Caco-2 (cell line): ENCODE measurements at regions not wholly inside any gene's neighbourhood (a gene's known extent, or its start where the extent isn't known, plus 50 kb on each side); places are given as distances from the start of the nearest gene placed in this dataset.

Experiments
- BruUV-seq: library from RNA; stranded (reverse); fragments of 400-500 nt; replicated peaks from 2 replicates; lab custom pipeline; 2021; lab: Mats Ljungman, UMichigan
- CTCF ChIA-PET: fragments of 300-600 bp; sonication (Branson Sonifier 250); formaldehyde crosslinking; loops from one replicate; lab custom pipeline; 2022; ENCODE audit warnings: antibody characterized with exemption; lab: Charles Lee
- POLR2A ChIA-PET: fragments of 300-600 bp; sonication (Branson Sonifier 250); formaldehyde crosslinking; loops from one replicate; lab custom pipeline; 2022; ENCODE audit warnings: antibody characterized with exemption; lab: Charles Lee
- DNase-seq, 2 experiments: peaks; one replicate each; pipeline versions ENCODE4 v3.0.0 to v3.0.0-alpha.2; 2020 to 2022
- H3K27me3 ChIP-seq: replicated peaks from 2 replicates; pipeline ENCODE4 v1.6.0; 2011; ENCODE audit warnings: low read length; ENCODE audit not compliant: control insufficient read depth, insufficient read depth
- H3K36me3 ChIP-seq: 2 replicates; pipeline ENCODE4 v1.5.1; 2011; ENCODE audit warnings: low read length; ENCODE audit not compliant: control insufficient read depth, insufficient read depth
- H3K4me1 ChIP-seq: fragments of 250-450 bp; sonication (Bioruptor Pico); 2 replicates; pipeline ENCODE4 v1.5.1; 2020; ENCODE audit warnings: mild to moderate bottlenecking
- H3K4me3 ChIP-seq: 2 replicates; pipeline ENCODE4 v1.5.1; 2011; ENCODE audit warnings: low read depth, mild to moderate bottlenecking, control low read depth, low read length
- H3K9me3 ChIP-seq: fragments of 250-450 bp; sonication (Bioruptor Pico); 2 replicates; pipeline ENCODE4 v1.5.1; 2020; ENCODE audit warnings: mild to moderate bottlenecking, moderate library complexity
- H3K27ac Mint-ChIP-seq: one replicate; pipeline ENCODE4 v1.8.0; 2022; ENCODE audit warnings: mixed read lengths; ENCODE audit not compliant: unreplicated experiment
- H3K27me3 Mint-ChIP-seq: one replicate; pipeline ENCODE4 v1.8.0; 2022; ENCODE audit warnings: mixed read lengths; ENCODE audit not compliant: insufficient read depth, unreplicated experiment
- H3K36me3 Mint-ChIP-seq: one replicate; pipeline ENCODE4 v1.8.0; 2022; ENCODE audit warnings: mild to moderate bottlenecking, mixed read lengths; ENCODE audit not compliant: insufficient read depth, unreplicated experiment
- H3K4me1 Mint-ChIP-seq: one replicate; pipeline ENCODE4 v1.8.0; 2022; ENCODE audit warnings: low read depth, mixed read lengths; ENCODE audit not compliant: unreplicated experiment
- H3K4me3 Mint-ChIP-seq: one replicate; pipeline ENCODE4 v1.8.0; 2022; ENCODE audit warnings: mild to moderate bottlenecking, moderate library complexity, mixed read lengths; ENCODE audit not compliant: unreplicated experiment
- H3K9me3 Mint-ChIP-seq: one replicate; pipeline ENCODE4 v1.8.0; 2022; ENCODE audit warnings: mixed read lengths; ENCODE audit not compliant: unreplicated experiment
- intact Hi-C: fragments of 100-400 bp; cut with micrococcal nuclease; formaldehyde crosslinking; loops from one replicate; pipeline ENCODE4 v1.10.0; 2022; ENCODE audit not compliant: unreplicated experiment
- TF ChIP-seq, protein P1 (sequence below), 2 experiments: fragments of 200-600 bp in 1 of 2; IDR thresholded peaks; 1 replicate in 1 of 2; 2 replicates in 1 of 2; pipeline versions ENCODE4 v1.5.1 to v1.8.0; 2011 to 2022; ENCODE audit warnings: antibody characterized with exemption in 1 of 2, control low read depth in 1 of 2, inconsistent platforms in 1 of 2, low read depth in 1 of 2, low read length in 1 of 2, mild to moderate bottlenecking in 1 of 2, moderate library complexity in 1 of 2; ENCODE audit not compliant: insufficient read depth in 1 of 2, severe bottlenecking in 1 of 2, unreplicated experiment in 1 of 2

GRCh38 chr18:64639536-64639935, 490.6 kb upstream of the LINC00305 start:
- H3K9me3 ChIP-seq: no peaks in the 10 kb centered on the region
- Mint-ChIP-seq H3K4me1 (no peaks in the 10 kb centered on the region), H3K27me3 (peaks cover 2% of the 10 kb centered on the region), H3K36me3 (no peaks in the 10 kb centered on the region), H3K9me3 (no peaks in the 10 kb centered on the region), H3K27ac (no peak overlapping the region), H3K4me3 (no peak overlapping the region)
- no peak for DNase-seq
- no peaks in the 10 kb centered on the region for H3K27me3 ChIP-seq
- no TSS peak for BruUV-seq
- TF ChIP-seq, protein P1, sequence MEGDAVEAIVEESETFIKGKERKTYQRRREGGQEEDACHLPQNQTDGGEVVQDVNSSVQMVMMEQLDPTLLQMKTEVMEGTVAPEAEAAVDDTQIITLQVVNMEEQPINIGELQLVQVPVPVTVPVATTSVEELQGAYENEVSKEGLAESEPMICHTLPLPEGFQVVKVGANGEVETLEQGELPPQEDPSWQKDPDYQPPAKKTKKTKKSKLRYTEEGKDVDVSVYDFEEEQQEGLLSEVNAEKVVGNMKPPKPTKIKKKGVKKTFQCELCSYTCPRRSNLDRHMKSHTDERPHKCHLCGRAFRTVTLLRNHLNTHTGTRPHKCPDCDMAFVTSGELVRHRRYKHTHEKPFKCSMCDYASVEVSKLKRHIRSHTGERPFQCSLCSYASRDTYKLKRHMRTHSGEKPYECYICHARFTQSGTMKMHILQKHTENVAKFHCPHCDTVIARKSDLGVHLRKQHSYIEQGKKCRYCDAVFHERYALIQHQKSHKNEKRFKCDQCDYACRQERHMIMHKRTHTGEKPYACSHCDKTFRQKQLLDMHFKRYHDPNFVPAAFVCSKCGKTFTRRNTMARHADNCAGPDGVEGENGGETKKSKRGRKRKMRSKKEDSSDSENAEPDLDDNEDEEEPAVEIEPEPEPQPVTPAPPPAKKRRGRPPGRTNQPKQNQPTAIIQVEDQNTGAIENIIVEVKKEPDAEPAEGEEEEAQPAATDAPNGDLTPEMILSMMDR (IDR thresholded peaks at IDR 0.05; ENCODE audit: insufficient read depth in 1 of 2, low read depth in 1 of 2, low read length in 1 of 2, severe bottlenecking in 1 of 2, unreplicated experiment in 1 of 2): no peak
- intact Hi-C loops: no loop called here
- ChIA-PET CTCF (no interaction called here), POLR2A (no interaction called here)
- no peaks in the 10 kb centered on the region for H3K36me3 ChIP-seq
- H3K4me3 ChIP-seq: no peak overlapping the region
- H3K4me1 ChIP-seq: no peaks in the 10 kb centered on the region

DNA sequence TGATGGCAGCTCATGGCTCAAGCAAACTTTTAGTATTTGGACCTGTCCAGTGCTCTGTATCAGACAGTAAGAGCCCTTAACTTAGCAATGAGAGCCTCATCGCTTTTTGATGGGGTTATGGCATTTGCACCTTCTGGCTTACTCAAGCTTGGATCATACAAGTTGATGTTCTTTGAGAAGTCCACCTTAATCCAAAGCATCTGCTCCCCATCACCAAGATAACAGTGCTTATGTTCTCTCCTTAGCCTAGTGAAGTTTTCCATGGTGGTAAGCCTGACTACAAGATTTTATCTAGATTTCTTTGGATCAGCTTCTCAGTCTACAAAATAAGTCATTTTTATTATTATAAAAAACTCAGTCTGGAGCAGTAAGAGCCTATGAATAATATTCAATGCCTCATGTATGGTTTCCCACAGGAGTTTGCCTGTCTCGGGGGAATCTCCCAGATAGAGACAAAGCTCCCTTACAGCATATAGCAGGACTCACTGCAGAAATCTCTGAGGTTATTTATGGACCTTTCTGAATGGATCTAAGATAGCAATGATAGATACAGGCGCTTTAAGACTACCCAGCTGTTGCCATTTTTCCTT, 472.2 kb upstream of the LINC00305 start:
- Histone ChIP-seq H3K4me3 (no peak overlapping the region), H3K9me3 (no peaks in the 10 kb centered on the region), H3K27me3 (no peaks in the 10 kb centered on the region), H3K36me3 (no peaks in the 10 kb centered on the region), H3K4me1 (no peaks in the 10 kb centered on the region)
- Mint-ChIP-seq H3K4me3 (no peak overlapping the region), H3K27me3 (no peaks in the 10 kb centered on the region), H3K4me1 (no peaks in the 10 kb centered on the region), H3K27ac (no peak overlapping the region), H3K36me3 (no peaks in the 10 kb centered on the region), H3K9me3 (no peaks in the 10 kb centered on the region)
- DNase-seq: no peak
- intact Hi-C loops: no loop called here
- no TSS peak for BruUV-seq
- ChIA-PET CTCF (interaction anchor here (0.7 kb wide), 1 partner anchor 68 kb away, joined by 3 read pairs; no protein-coding TSS in a partner anchor), POLR2A (no interaction called here)
- TF ChIP-seq, protein P1 (IDR thresholded peaks at IDR 0.05; ENCODE audit: insufficient read depth in 1 of 2, low read depth in 1 of 2, low read length in 1 of 2, severe bottlenecking in 1 of 2, unreplicated experiment in 1 of 2): no peak

- Mint-ChIP-seq H3K4me3 (no peak overlapping the region), H3K27me3 (no peaks in the 10 kb centered on the region), H3K36me3 (no peaks in the 10 kb centered on the region), H3K27ac (no peak overlapping the region), H3K9me3 (no peaks in the 10 kb centered on the region), H3K4me1 (no peaks in the 10 kb centered on the region)
- DNase-seq: no peak
- no TSS peak for BruUV-seq
- H3K4me3 ChIP-seq: no peak overlapping the region
- TF ChIP-seq, protein P1 (IDR thresholded peaks at IDR 0.05; ENCODE audit: insufficient read depth in 1 of 2, low read depth in 1 of 2, low read length in 1 of 2, severe bottlenecking in 1 of 2, unreplicated experiment in 1 of 2): no peak
- H3K36me3 ChIP-seq: no peaks in the 10 kb centered on the region
- no peaks in the 10 kb centered on the region for H3K27me3 ChIP-seq
- intact Hi-C loops: no loop called here
- H3K9me3 ChIP-seq: no peaks in the 10 kb centered on the region
- CTCF ChIA-PET: no interaction called here
- H3K4me1 ChIP-seq: no peaks in the 10 kb centered on the region
- POLR2A ChIA-PET: no interaction called here
Measured at GRCh38 chr18:64618390-64618789, 469.5 kb upstream of the LINC00305 start.
